ENCODE measurements at regions not wholly inside any gene's neighbourhood (a gene's known extent, or its start where the extent isn't known, plus 50 kb on each side); places are given as distances from the start of the nearest gene placed in this dataset.
A peak's percentile ranks its signal among the peaks of the same experiment; 100 is the strongest.

DNA sequence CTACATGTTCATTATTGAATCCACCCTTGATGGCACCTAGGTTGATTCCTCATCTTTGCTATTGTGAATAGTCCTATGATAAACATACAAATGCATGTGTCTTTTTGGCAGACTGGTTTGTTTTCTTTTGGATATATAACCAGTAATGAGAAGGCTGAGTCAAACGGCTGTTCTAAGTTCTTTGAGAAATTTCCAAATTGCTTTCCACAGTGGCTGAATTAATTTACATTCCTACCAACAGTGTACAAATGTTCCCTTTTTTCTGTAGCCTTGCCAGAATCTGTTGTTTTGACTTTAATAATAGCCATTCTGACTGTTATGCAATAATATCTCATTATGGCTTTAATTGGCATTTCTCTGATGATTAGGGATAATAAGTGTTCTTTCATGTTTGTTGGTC is 184.9 kb downstream of the CASP12 start:
- no peaks in the 10 kb centered on the region for H3K4me1 ChIP-seq (ENCODE audit: low read length)
- TF ChIP-seq, protein P1, sequence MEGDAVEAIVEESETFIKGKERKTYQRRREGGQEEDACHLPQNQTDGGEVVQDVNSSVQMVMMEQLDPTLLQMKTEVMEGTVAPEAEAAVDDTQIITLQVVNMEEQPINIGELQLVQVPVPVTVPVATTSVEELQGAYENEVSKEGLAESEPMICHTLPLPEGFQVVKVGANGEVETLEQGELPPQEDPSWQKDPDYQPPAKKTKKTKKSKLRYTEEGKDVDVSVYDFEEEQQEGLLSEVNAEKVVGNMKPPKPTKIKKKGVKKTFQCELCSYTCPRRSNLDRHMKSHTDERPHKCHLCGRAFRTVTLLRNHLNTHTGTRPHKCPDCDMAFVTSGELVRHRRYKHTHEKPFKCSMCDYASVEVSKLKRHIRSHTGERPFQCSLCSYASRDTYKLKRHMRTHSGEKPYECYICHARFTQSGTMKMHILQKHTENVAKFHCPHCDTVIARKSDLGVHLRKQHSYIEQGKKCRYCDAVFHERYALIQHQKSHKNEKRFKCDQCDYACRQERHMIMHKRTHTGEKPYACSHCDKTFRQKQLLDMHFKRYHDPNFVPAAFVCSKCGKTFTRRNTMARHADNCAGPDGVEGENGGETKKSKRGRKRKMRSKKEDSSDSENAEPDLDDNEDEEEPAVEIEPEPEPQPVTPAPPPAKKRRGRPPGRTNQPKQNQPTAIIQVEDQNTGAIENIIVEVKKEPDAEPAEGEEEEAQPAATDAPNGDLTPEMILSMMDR (IDR thresholded peaks at IDR 0.05; ENCODE audit: low read length), result no peak
- TF ChIP-seq EZH2 (optimal IDR thresholded peaks at IDR 0.05; ENCODE audit: low read depth, low read length) (no peak), EZH2phosphoT487 (IDR thresholded peaks at IDR 0.05; ENCODE audit: low read length) (no peak)
- no peaks in the 10 kb centered on the region for H4K20me1 ChIP-seq (ENCODE audit: insufficient read depth, low read length)
- H3K9me3 ChIP-seq (replicated peaks; ENCODE audit: insufficient read depth, low read length), result no peaks in the 10 kb centered on the region
- H3K4me3 ChIP-seq (ENCODE audit: low read length), result no peak overlapping the region
- H3K9me2 ChIP-seq (replicated peaks; ENCODE audit: insufficient read depth, low read length), result no peaks in the 10 kb centered on the region
- no peaks in the 10 kb centered on the region for H3F3A ChIP-seq (ENCODE audit: insufficient read depth, low read length)
- no peak overlapping the region for H3K27ac ChIP-seq (ENCODE audit: low read length)
- no peaks in the 10 kb centered on the region for H3K36me3 ChIP-seq (replicated peaks; ENCODE audit: insufficient read depth, low read length)
- no peak for DNase-seq
- no peaks in the 10 kb centered on the region for H3K79me2 ChIP-seq (ENCODE audit: low read length)
- H3K27me3 ChIP-seq (replicated peaks; ENCODE audit: insufficient read depth, low read length), result no peaks in the 10 kb centered on the region
- H3K9ac ChIP-seq (ENCODE audit: low read length), result no peak overlapping the region
- no peak overlapping the region for H2AFZ ChIP-seq (ENCODE audit: low read length)
- H3K4me2 ChIP-seq (ENCODE audit: low read depth, low read length), result no peak overlapping the region

DNA sequence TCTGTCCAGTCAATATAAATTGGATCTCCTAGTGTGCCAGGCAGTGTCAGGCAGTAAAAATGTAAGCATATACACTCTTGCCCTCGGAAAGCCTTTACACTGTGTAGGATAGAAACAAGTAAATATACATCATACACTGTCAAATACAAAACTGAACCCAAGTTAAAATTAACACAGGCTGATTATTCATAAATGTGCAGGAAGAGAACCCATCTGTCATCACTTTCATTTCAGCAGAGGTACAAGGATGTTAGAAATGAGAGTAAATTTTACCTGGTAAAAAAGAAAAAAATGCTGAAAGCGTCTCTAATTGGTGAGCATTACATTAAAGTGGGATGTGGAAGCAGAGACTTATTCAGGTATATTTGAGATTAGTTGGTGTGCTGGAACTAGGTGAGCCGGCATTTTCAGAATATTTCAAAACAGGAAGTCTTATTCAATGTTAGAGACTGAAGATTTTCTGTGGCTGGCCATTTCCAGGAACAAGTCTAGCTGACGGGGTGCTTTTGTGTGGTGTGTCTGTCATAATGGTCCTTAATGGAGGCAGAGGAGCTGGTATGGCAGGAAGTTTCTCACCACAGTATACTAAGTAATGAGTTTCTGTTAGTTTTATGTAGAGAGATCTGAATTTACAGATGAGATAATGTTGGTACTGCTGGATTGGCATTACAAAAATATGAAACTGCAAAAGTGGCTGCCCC is 192.6 kb downstream of the CASP12 start:
- peak overlapping the region; percentile 42 for H2AFZ ChIP-seq (ENCODE audit: low read length)
- no peaks in the 10 kb centered on the region for H3K9me2 ChIP-seq (replicated peaks; ENCODE audit: insufficient read depth, low read length)
- peak overlapping the region; percentile 97 for H3K27ac ChIP-seq (ENCODE audit: low read length)
- no peaks in the 10 kb centered on the region for H3K79me2 ChIP-seq (ENCODE audit: low read length)
- TF ChIP-seq EZH2phosphoT487 (IDR thresholded peaks at IDR 0.05; ENCODE audit: low read length) (no peak), EZH2 (optimal IDR thresholded peaks at IDR 0.05; ENCODE audit: low read depth, low read length) (no peak)
- TF ChIP-seq, protein P1 (IDR thresholded peaks at IDR 0.05; ENCODE audit: low read length), result no peak
- peak overlapping the region; percentile 90 for H3K4me2 ChIP-seq (ENCODE audit: low read depth, low read length)
- peak; percentile 96 for DNase-seq
- H3K4me3 ChIP-seq (ENCODE audit: low read length), result peak overlapping the region; percentile 55
- H3F3A ChIP-seq (ENCODE audit: insufficient read depth, low read length), result peaks cover 32% of the 10 kb centered on the region
- no peaks in the 10 kb centered on the region for H4K20me1 ChIP-seq (ENCODE audit: insufficient read depth, low read length)
- H3K27me3 ChIP-seq (replicated peaks; ENCODE audit: insufficient read depth, low read length), result no peaks in the 10 kb centered on the region
- peak overlapping the region; percentile 70 for H3K9ac ChIP-seq (ENCODE audit: low read length)
- peaks cover 42% of the 10 kb centered on the region for H3K4me1 ChIP-seq (ENCODE audit: low read length)
- no peaks in the 10 kb centered on the region for H3K9me3 ChIP-seq (replicated peaks; ENCODE audit: insufficient read depth, low read length)
- H3K36me3 ChIP-seq (replicated peaks; ENCODE audit: insufficient read depth, low read length), result no peaks in the 10 kb centered on the region

DNA sequence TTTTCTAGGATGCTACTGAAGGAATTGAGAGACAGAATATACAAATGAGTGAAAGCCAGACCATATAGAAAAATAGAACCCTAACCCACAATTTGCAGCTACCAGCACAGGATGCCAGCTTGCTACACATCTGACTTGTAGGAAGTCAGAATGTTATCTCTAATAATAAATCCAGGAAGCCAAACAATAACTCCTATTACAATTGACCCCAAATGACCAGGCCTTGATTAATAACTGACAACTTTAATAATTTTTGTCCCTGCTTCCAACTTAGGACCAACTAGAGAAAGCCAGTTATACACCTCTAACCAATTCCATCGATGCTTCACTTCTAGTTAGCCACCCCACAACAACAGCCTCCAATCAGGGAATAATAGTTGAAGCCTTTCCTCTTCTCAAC is 193.4 kb downstream of the CASP12 start:
- Histone ChIP-seq H3K4me3 (ENCODE audit: low read length) (peak overlapping the region; percentile 55), H3K27me3 (replicated peaks; ENCODE audit: insufficient read depth, low read length) (no peaks in the 10 kb centered on the region), H3K27ac (ENCODE audit: low read length) (peak overlapping the region; percentile 97), H3K79me2 (ENCODE audit: low read length) (no peaks in the 10 kb centered on the region), H3K9me2 (replicated peaks; ENCODE audit: insufficient read depth, low read length) (no peaks in the 10 kb centered on the region), H3K4me1 (ENCODE audit: low read length) (peaks cover 49% of the 10 kb centered on the region), H3K36me3 (replicated peaks; ENCODE audit: insufficient read depth, low read length) (no peaks in the 10 kb centered on the region), H2AFZ (ENCODE audit: low read length) (peak overlapping the region; percentile 42), H3K9me3 (replicated peaks; ENCODE audit: insufficient read depth, low read length) (no peaks in the 10 kb centered on the region), H4K20me1 (ENCODE audit: insufficient read depth, low read length) (no peaks in the 10 kb centered on the region), H3K9ac (ENCODE audit: low read length) (peak overlapping the region; percentile 70), H3K4me2 (ENCODE audit: low read depth, low read length) (peak overlapping the region; percentile 90), H3F3A (ENCODE audit: insufficient read depth, low read length) (peaks cover 39% of the 10 kb centered on the region)
- no peak for TF ChIP-seq EZH2 (optimal IDR thresholded peaks at IDR 0.05; ENCODE audit: low read depth, low read length)
- TF ChIP-seq, protein P1 (IDR thresholded peaks at IDR 0.05; ENCODE audit: low read length), result no peak
- no peak for TF ChIP-seq EZH2phosphoT487 (IDR thresholded peaks at IDR 0.05; ENCODE audit: low read length)
- no peak for DNase-seq
